H1 (cell line): ENCODE measurements at regions not wholly inside any gene's neighbourhood (a gene's known extent, or its start where the extent isn't known, plus 50 kb on each side); places are given as distances from the start of the nearest gene placed in this dataset.

ENCODE experiments used
- ASH2L ChIP-seq: fragments of 200-600, 300-600 bp; sonication (generic); IDR thresholded peaks from one replicate; pipeline ENCODE4 v1.7.1; 2017; ENCODE audit warnings: low read length
- RXRA ChIP-seq: IDR thresholded peaks from 2 replicates; pipeline ENCODE4 v1.6.1; 2011; ENCODE audit warnings: low read depth, mild to moderate bottlenecking, low read length, moderate library complexity; ENCODE audit not compliant: insufficient read depth

DNA sequence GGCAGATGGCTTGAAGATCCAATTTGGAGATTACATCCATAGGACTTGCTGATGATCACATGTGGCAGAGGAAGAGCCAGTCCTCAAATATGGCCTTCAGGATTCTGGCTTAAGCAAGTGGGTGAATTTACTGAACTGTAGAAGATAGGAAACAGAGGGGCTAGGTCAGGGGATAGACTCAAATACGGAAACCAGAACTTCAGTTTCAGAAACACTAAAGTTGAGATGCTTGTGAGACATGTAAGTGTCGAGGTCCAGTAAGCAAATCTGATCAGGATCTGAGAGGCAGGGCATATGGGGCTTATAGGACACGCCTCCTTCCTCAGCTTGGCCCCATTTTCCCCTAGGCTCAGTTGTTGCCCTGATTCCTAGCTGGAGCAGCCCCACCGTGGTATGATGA lies 107.7 kb downstream of the LBH start (continued):
- TF ChIP-seq RXRA: no peak
- TF ChIP-seq ASH2L: no peak
